Activated naive CD4-positive, alpha-beta T cell treated with anti-CD3 and anti-CD28 coated beads, Interleukin-2, amount 10 ng/mL, durations not matched to agents 7 days and 5 days (primary cell): ENCODE measurements at regions not wholly inside any gene's neighbourhood (a gene's known extent, or its start where the extent isn't known, plus 50 kb on each side); places are given as distances from the start of the nearest gene placed in this dataset.

ENCODE experiments used
- CTCF ChIA-PET: fragments of 350-600 bp; sonication (Branson Sonifier 250); formaldehyde crosslinking; loops from one replicate; lab custom pipeline; 2021; ENCODE audit warnings: antibody characterized with exemption; lab: Charles Lee
- DNase-seq: peaks from one replicate; pipeline ENCODE4 v3.0.0-alpha.2; 2020
- H3K27ac Mint-ChIP-seq: one replicate; pipeline ENCODE4 v1.8.0; 2021; ENCODE audit warnings: mild to moderate bottlenecking, moderate library complexity, mixed read lengths
- H3K27me3 Mint-ChIP-seq: one replicate; pipeline ENCODE4 v1.8.0; 2021; ENCODE audit warnings: mild to moderate bottlenecking, mixed read lengths
- H3K36me3 Mint-ChIP-seq: one replicate; pipeline ENCODE4 v1.8.0; 2021; ENCODE audit warnings: mixed read lengths
- H3K4me1 Mint-ChIP-seq: one replicate; pipeline ENCODE4 v1.8.0; 2021; ENCODE audit warnings: mixed read lengths
- H3K4me3 Mint-ChIP-seq: one replicate; pipeline ENCODE4 v1.8.0; 2021; ENCODE audit warnings: mild to moderate bottlenecking, moderate library complexity, mixed read lengths
- H3K9me3 Mint-ChIP-seq: one replicate; pipeline ENCODE4 v1.8.0; 2021; ENCODE audit warnings: mixed read lengths

GRCh38 chr14:98707522-98707921, 564.5 kb downstream of the BCL11B start:
- Mint-ChIP-seq H3K4me1 (peaks cover 47% of the 10 kb centered on the region), H3K27ac (no peak overlapping the region), H3K36me3 (no peaks in the 10 kb centered on the region), H3K4me3 (no peak overlapping the region), H3K27me3 (peaks cover 5% of the 10 kb centered on the region), H3K9me3 (no peaks in the 10 kb centered on the region)
- no peak for DNase-seq
- CTCF ChIA-PET = no interaction called here

GRCh38 chr14:98708555-98708954, 563.4 kb downstream of the BCL11B start:
- H3K4me3 Mint-ChIP-seq = no peak overlapping the region
- no peaks in the 10 kb centered on the region for H3K9me3 Mint-ChIP-seq
- no peaks in the 10 kb centered on the region for H3K36me3 Mint-ChIP-seq
- H3K4me1 Mint-ChIP-seq = peaks cover 47% of the 10 kb centered on the region
- DNase-seq = no peak
- CTCF ChIA-PET = no interaction called here
- no peak overlapping the region for H3K27ac Mint-ChIP-seq
- peaks cover 5% of the 10 kb centered on the region for H3K27me3 Mint-ChIP-seq

GRCh38 chr14:98711453-98711852, 560.5 kb downstream of the BCL11B start:
- Mint-ChIP-seq H3K9me3 (no peaks in the 10 kb centered on the region), H3K27me3 (peaks cover 10% of the 10 kb centered on the region), H3K27ac (peak overlapping the region; percentile 72), H3K36me3 (no peaks in the 10 kb centered on the region), H3K4me3 (peak overlapping the region; percentile 3), H3K4me1 (peaks cover 28% of the 10 kb centered on the region)
- peak; percentile 46 for DNase-seq
- CTCF ChIA-PET = no interaction called here

DNA sequence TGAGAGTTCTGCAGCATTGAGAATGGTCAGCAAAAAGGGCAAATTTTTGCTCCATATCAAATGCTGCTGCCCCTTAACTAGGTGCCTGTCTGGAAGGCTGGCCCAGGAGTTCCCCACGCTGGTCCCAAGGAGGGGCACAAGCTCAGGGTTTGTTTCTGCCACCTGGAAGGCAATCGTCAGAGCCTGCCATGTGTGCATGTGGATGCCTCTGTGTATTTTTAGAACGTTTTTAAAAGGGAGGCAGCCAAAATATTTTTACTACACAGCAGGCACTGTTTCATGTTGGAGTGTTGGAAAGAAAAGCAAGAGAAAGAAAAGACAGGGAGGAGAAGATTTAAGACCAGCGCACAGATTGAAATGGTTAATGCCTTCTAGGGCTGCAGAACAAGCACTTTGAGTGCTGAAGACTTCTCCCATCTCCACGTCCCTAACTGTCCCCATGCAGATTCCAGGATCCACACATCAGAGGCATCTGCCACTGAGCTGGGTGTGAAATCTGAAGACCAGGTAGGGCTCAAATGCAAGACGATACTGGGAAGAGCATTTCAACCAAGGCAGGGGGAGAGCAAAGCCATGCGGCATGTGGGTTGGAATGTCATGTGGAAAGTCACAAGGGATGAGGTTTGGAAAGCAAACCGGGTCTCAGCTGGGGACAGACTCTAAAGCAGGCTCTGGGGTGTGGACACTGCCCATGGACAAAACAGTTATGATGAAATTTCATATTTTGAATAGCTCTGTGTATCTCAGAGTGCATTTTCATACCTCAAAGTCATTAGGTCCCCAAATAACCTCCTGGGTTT, 557.2 kb downstream of the BCL11B start:
- Mint-ChIP-seq H3K4me1 (peaks cover 18% of the 10 kb centered on the region), H3K36me3 (no peaks in the 10 kb centered on the region), H3K27me3 (peaks cover 9% of the 10 kb centered on the region), H3K4me3 (no peak overlapping the region), H3K27ac (no peak overlapping the region), H3K9me3 (no peaks in the 10 kb centered on the region)
- no peak for DNase-seq
- CTCF ChIA-PET = no interaction called here

- Mint-ChIP-seq H3K27ac (no peak overlapping the region), H3K4me3 (no peak overlapping the region), H3K27me3 (peaks cover 9% of the 10 kb centered on the region), H3K9me3 (no peaks in the 10 kb centered on the region), H3K36me3 (no peaks in the 10 kb centered on the region), H3K4me1 (peaks cover 10% of the 10 kb centered on the region)
- CTCF ChIA-PET = no interaction called here
- DNase-seq = no peak
These were observed 555.9 kb downstream of the BCL11B start for GRCh38 chr14:98716133-98716532.

- Mint-ChIP-seq H3K27ac (no peak overlapping the region), H3K9me3 (no peaks in the 10 kb centered on the region), H3K27me3 (peaks cover 12% of the 10 kb centered on the region), H3K4me1 (no peaks in the 10 kb centered on the region), H3K36me3 (no peaks in the 10 kb centered on the region), H3K4me3 (no peak overlapping the region)
- DNase-seq = no peak
- CTCF ChIA-PET = no interaction called here
These were observed 550.9 kb downstream of the BCL11B start for GRCh38 chr14:98721061-98721460.

DNA sequence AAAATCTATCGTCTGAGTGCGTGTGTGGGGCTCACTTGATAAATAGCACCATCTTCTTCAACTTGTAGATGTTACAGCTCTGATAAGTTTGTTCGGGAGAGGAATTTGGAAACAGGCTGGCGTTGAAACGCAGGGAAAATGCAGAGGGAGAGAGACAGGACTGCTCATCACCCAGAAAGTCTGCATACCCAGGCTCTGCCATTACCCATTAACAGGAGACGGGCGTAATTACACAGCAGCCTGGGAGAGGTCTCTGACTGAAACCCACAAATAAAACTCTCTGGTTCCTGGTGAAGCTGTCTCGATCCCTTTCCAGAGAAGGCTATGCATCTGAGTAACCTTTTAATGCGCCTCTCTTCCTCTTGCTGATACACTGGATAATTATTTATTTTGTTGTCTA, 547.3 kb downstream of the BCL11B start:
- CTCF ChIA-PET = interaction anchor here (0.7 kb wide), 1 partner anchor 8 kb away, joined by 3 read pairs; no protein-coding TSS in a partner anchor
- H3K27me3 Mint-ChIP-seq = peaks cover 12% of the 10 kb centered on the region
- no peaks in the 10 kb centered on the region for H3K36me3 Mint-ChIP-seq
- H3K4me1 Mint-ChIP-seq = no peaks in the 10 kb centered on the region
- no peaks in the 10 kb centered on the region for H3K9me3 Mint-ChIP-seq
- H3K27ac Mint-ChIP-seq = no peak overlapping the region
- no peak overlapping the region for H3K4me3 Mint-ChIP-seq
- no peak for DNase-seq

DNA sequence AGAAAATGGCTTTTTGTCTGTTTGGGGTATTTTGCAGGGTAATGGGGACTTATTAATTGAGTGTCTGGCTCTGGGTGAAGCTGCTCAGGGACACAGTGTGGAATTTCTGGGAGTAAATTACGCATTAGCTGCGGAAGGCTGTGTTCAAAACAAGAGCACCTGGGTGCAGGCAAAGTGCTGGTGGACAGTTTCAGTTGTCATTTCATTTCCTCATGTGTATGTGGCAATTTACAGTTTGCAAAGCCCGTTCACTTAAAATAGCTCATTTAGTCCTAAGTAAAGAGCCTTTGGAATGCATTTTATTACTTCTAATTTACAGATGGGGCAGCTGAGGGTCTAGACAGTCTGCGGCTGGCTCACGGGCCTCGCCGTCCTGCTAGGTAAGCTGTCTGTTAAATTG, 546.8 kb downstream of the BCL11B start:
- DNase-seq = no peak
- no peaks in the 10 kb centered on the region for H3K4me1 Mint-ChIP-seq
- no peak overlapping the region for H3K27ac Mint-ChIP-seq
- no peaks in the 10 kb centered on the region for H3K9me3 Mint-ChIP-seq
- H3K27me3 Mint-ChIP-seq = peaks cover 12% of the 10 kb centered on the region
- H3K4me3 Mint-ChIP-seq = no peak overlapping the region
- CTCF ChIA-PET = no interaction called here
- no peaks in the 10 kb centered on the region for H3K36me3 Mint-ChIP-seq

DNA sequence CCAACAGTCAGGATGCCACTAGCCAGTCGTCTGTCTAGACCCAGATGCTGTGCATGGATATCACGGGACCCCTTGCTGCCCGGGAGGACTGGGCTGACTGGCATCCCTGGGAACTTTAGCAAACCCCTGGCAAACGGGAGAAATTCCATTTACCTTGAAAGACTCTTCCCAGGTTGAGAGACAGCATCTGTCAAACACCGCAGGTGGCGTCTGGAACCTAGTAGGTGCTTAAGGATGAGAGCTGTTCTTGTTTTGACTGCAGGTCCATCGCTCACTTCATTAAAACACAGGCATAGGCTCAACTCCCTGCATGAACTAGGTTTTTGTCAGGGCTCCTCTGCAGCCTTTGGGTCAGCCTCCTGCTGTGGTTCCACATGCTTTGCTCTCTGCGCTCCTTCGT, 546.3 kb downstream of the BCL11B start:
- Mint-ChIP-seq H3K27ac (no peak overlapping the region), H3K9me3 (no peaks in the 10 kb centered on the region), H3K4me3 (no peak overlapping the region), H3K4me1 (no peaks in the 10 kb centered on the region), H3K27me3 (peaks cover 12% of the 10 kb centered on the region), H3K36me3 (no peaks in the 10 kb centered on the region)
- DNase-seq = no peak
- CTCF ChIA-PET = no interaction called here

- peaks cover 15% of the 10 kb centered on the region for H3K27me3 Mint-ChIP-seq
- CTCF ChIA-PET = no interaction called here
- no peak for DNase-seq
- H3K4me3 Mint-ChIP-seq = no peak overlapping the region
- no peaks in the 10 kb centered on the region for H3K9me3 Mint-ChIP-seq
- H3K27ac Mint-ChIP-seq = no peak overlapping the region
- H3K4me1 Mint-ChIP-seq = no peaks in the 10 kb centered on the region
- H3K36me3 Mint-ChIP-seq = no peaks in the 10 kb centered on the region
These were observed 545.2 kb downstream of the BCL11B start for GRCh38 chr14:98726585-98727405.

- no peak overlapping the region for H3K4me3 Mint-ChIP-seq
- CTCF ChIA-PET = no interaction called here
- no peaks in the 10 kb centered on the region for H3K4me1 Mint-ChIP-seq
- DNase-seq = no peak
- no peaks in the 10 kb centered on the region for H3K36me3 Mint-ChIP-seq
- H3K27ac Mint-ChIP-seq = no peak overlapping the region
- peaks cover 7% of the 10 kb centered on the region for H3K27me3 Mint-ChIP-seq
- H3K9me3 Mint-ChIP-seq = no peaks in the 10 kb centered on the region
These were observed 544.0 kb downstream of the BCL11B start for GRCh38 chr14:98728024-98728423.

DNA sequence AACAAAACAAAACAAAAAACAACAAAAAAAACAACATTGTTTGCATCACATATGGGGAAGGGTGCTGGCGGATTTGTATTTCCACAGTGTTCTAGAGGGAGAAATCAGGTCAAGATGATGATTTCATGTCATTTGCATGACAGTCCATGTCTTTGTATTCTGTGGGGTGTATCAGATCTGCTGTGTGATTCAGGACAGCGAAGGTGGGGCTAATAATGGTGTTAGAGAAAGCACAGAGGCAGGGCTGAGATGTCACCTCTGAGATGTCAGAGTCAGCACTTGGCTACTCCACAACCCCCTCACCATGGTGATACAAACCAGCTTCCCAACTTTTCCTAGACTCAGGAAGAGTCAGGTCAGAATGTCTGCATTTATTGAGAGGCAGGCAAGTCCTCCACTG, 543.2 kb downstream of the BCL11B start:
- Mint-ChIP-seq H3K4me1 (no peaks in the 10 kb centered on the region), H3K9me3 (no peaks in the 10 kb centered on the region), H3K27ac (no peak overlapping the region), H3K27me3 (peaks cover 7% of the 10 kb centered on the region), H3K36me3 (no peaks in the 10 kb centered on the region), H3K4me3 (no peak overlapping the region)
- DNase-seq = no peak
- CTCF ChIA-PET = no interaction called here

- no peak for DNase-seq
- Mint-ChIP-seq H3K36me3 (no peaks in the 10 kb centered on the region), H3K4me3 (no peak overlapping the region), H3K27me3 (peaks cover 7% of the 10 kb centered on the region), H3K27ac (no peak overlapping the region), H3K4me1 (no peaks in the 10 kb centered on the region), H3K9me3 (no peaks in the 10 kb centered on the region)
- CTCF ChIA-PET = no interaction called here
These were observed 540.7 kb downstream of the BCL11B start for GRCh38 chr14:98731286-98731685.

DNA sequence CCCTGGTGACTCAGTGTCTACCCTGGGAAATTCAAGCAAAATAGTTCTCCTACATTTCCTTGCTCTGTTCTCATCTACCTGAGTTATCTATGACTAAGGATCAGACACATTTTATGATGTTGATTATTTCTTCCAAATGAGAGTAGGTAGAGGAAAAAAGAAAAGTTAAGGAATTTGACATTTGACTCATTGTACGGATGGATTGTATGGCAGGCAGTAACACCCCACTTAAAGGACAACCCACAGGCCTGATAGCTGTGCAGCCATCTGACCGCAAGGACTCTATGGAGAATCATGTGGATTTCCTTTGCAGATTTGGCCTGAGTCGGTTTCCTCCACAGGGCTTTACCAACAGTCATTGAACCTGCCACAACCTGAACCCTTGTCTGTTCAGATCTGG, 540.3 kb downstream of the BCL11B start:
- CTCF ChIA-PET = no interaction called here
- no peak overlapping the region for H3K27ac Mint-ChIP-seq
- no peak overlapping the region for H3K4me3 Mint-ChIP-seq
- H3K9me3 Mint-ChIP-seq = no peaks in the 10 kb centered on the region
- H3K27me3 Mint-ChIP-seq = peaks cover 7% of the 10 kb centered on the region
- H3K36me3 Mint-ChIP-seq = no peaks in the 10 kb centered on the region
- H3K4me1 Mint-ChIP-seq = no peaks in the 10 kb centered on the region
- DNase-seq = no peak

GRCh38 chr14:98733536-98733935, 538.5 kb downstream of the BCL11B start:
- CTCF ChIA-PET = no interaction called here
- Mint-ChIP-seq H3K27me3 (peaks cover 3% of the 10 kb centered on the region), H3K4me1 (no peaks in the 10 kb centered on the region), H3K36me3 (no peaks in the 10 kb centered on the region), H3K4me3 (no peak overlapping the region), H3K9me3 (no peaks in the 10 kb centered on the region), H3K27ac (no peak overlapping the region)
- no peak for DNase-seq
